GM18951 (cell line): ENCODE measurements at regions not wholly inside any gene's neighbourhood (a gene's known extent, or its start where the extent isn't known, plus 50 kb on each side); places are given as distances from the start of the nearest gene placed in this dataset.

ENCODE experiments used
- POLR2A ChIP-seq: IDR thresholded peaks from 4 replicates; pipeline ENCODE4 v1.6.1; 2011; ENCODE audit warnings: mild to moderate bottlenecking; ENCODE audit not compliant: insufficient read length, insufficient read depth; ENCODE audit errors: extremely low read depth
- in situ Hi-C: fragments of 300-500 bp; cut with MboI; formaldehyde crosslinking; loops from one replicate; pipeline ENCODE4 v1.12.0; 2022; ENCODE audit warnings: low sequenced_read_pairs, mixed read lengths, inconsistent platforms; ENCODE audit not compliant: unreplicated experiment

DNA sequence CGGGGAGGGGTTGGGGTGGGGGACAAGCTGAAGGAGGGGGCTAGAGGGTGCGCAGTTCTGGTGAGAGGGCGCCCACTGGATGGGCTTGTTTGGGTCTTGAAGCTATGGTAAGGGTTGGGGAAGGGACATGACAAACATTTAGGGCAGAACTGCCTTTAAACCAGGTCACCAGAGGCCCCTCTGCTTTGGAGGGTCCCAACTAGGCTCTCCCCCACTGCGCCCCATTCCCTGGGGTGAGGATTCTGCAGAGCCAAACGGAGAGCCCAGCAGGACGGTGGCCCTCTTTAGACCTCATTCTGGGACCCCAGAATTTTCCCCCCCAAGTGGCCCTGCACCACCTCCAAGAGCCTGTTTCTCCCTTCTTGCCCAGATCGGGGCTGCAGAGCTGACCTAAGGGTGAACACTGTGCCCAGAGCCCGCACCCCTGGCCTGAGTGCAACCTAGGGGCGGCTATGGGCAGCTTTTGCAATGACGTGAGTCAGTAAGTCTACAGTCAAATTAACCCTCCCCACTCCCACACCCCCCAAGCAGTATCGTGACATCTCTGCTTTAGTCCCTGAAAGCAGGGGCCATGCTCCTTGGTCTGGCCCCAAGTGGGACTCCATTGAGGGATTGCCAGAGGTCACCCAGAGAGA lies 593.8 kb downstream of the MATN1 start:
- TF ChIP-seq POLR2A = no peak
- in situ Hi-C loops = no loop called here

- TF ChIP-seq POLR2A = no peak
- in situ Hi-C loops = no loop called here
Observed at GRCh38 chr1:30129001-30129408, 594.4 kb downstream of the MATN1 start.

GRCh38 chr1:30126848-30127247 lies 596.5 kb downstream of the MATN1 start:
- in situ Hi-C loops = no loop called here
- no peak for TF ChIP-seq POLR2A

GRCh38 chr1:30125821-30126170 lies 597.6 kb downstream of the MATN1 start:
- TF ChIP-seq POLR2A = no peak
- in situ Hi-C loops = no loop called here

DNA sequence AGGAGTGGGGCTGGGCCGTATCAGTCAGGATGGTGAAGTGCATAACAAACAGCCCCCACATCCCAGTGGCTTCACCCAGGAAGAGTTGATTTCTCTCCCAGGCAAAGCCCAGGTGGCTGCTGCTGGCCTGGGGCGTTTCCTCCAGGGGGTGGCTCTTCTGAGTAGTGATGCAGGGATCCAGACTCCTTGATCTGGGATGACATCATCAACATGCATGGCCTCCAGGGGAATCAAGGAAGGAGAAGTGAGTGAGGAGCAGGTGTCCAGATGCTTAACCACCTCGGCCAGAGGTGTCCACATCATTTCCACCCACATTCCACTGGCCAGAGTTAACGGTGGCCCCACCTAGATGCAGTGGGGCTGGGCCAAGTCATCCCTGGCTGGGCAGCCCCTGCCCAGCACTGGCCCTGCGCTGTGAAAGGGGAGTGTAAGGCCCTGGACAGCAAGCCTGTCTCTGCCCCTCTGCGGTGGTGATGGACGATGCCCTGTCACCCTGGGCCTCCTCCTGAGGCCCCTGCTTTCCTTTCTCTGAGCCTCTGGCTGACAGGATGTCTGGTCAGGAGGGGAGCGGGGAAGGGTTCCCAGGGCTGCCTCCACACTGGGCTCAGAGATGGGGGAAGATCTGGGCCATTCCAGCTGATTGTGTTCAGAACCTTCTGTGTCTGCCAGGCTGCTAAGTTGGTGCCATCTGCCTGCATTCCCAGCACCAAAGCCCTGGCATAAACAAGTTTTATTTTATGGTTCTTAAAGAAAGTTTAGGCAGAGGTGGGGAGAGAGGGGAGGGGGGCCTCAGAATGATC lies 598.2 kb downstream of the MATN1 start:
- TF ChIP-seq POLR2A = no peak
- in situ Hi-C loops = no loop called here

- in situ Hi-C loops = no loop called here
- TF ChIP-seq POLR2A = no peak
Observed at GRCh38 chr1:30123896-30124295, 599.5 kb downstream of the MATN1 start.

DNA sequence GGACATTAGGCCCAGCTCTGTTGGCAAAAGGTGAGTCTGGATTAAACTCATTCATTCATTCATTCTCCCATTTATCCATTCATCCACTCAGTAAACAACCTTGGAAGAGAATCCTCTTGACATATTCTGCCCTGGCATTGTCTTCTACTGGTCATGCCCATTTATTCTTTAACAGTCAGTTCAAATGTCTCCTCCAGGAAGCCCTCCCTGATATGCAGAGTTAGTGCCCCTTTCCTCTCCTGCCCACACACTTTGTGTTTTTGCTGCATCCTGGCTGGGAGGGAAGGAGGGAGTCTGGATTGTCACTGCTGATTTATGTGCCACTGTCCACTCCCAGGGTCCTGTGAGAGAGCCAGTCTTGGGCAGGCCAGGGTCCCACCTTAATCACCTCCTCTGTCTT lies 600.3 kb downstream of the MATN1 start:
- in situ Hi-C loops = no loop called here

GRCh38 chr1:30120245-30121000 lies 603.0 kb downstream of the MATN1 start:
- no peak for TF ChIP-seq POLR2A
- in situ Hi-C loops = no loop called here

More for the DNA sequence above, 600.3 kb downstream of the MATN1 start:
- TF ChIP-seq POLR2A = no peak

- in situ Hi-C loops = no loop called here
- TF ChIP-seq POLR2A = no peak
Observed at GRCh38 chr1:30117685-30118084, 605.7 kb downstream of the MATN1 start.

GRCh38 chr1:30111431-30111830 lies 612.0 kb downstream of the MATN1 start:
- in situ Hi-C loops = no loop called here
- TF ChIP-seq POLR2A = no peak

DNA sequence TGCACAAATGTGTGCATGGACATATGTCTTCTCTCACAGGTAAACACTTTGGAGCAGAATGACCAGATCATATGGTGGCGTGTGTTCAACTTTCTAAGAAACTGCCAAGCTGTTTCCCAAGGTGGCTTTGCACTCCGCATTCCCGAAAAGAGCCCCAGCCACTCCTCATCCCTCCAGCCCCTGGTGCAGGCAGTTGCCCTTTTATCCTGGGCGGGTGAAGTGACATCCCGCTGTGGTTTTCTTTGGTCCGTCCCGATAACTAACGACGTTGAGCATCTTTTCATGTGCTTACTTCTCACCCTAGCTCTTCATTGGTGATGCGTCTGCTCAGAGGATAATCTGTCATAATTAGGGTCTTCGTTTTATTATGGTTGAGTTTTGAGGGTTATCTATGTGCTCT lies 612.5 kb downstream of the MATN1 start:
- no peak for TF ChIP-seq POLR2A
- in situ Hi-C loops = no loop called here

DNA sequence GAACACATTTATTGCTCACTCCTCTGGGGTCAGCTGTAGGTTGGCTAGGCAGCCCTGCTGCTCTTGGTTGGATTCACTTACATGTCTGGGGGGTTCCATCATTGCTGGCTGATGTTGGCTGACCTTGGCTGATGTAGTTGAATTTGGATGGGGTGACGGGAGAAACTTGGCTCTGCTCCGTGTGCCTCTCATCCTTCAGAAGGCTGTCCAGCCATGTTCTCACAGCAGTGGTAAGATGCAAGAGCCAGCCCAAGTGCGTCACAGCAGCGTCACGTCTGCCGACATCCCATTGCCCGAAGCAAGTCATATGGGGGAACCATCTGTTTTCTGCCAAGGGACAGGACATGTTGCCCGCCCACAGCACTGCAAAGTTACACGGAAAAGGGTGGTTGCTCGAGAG lies 613.5 kb downstream of the MATN1 start:
- in situ Hi-C loops = no loop called here
- no peak for TF ChIP-seq POLR2A

DNA sequence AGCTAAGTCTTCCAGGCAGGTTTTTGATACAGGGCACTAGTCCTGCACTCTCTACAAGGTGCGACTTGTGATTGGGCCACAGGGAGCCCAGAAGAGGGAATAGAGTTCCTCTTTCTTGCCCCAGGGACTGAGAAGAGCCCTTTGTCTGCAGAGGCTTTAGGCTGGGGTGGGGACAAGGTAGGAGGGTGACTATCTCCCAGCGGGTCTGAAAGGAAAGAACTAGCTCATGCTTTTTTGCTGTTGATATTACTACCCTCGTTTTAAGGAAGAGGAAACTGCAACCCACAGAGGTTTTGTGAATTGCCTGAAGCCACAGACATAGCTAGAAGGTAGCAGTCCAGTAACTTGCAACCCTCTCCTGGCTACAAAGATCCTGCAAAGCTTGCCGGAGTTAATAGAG lies 615.2 kb downstream of the MATN1 start:
- no peak for TF ChIP-seq POLR2A
- in situ Hi-C loops = no loop called here

DNA sequence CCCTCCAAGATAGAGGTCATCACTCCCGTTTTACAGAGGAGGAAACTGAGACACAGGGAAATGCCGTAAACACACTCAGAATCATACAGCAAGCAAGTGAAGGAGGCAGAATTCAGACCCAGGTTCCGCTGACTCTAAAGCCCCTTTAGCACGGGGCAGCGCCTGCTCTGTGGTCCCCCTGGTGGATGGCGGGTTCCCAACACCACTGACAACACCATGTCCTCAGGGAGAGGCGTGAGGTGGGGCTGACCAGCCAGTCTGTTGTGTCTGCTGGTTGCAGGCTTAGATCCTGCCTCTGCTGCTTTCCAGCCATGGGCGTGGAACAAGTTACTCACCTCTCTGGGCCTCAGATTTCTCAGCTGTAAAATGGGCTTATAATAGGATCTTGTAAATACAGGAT lies 617.3 kb downstream of the MATN1 start:
- in situ Hi-C loops = no loop called here
- no peak for TF ChIP-seq POLR2A
